Mucosa of descending colon (tissue), 3 donors: ENCODE measurements at regions not wholly inside any gene's neighbourhood (a gene's known extent, or its start where the extent isn't known, plus 50 kb on each side); places are given as distances from the start of the nearest gene placed in this dataset.

ENCODE experiments used
- ATAC-seq: fragments of 200-7000 bp; cut with Tn5 transposase; one replicate; pipeline ENCODE4 v1.9.1; 2020; ENCODE audit warnings: mild to moderate bottlenecking, moderate library complexity
- DNase-seq, 3 donors: peaks; one replicate each; pipeline ENCODE4 v3.0.0-alpha.2; 2020
- H3K36me3 ChIP-seq: fragments of 200-600 bp; one replicate; pipeline ENCODE4 v1.8.0; 2021; ENCODE audit warnings: low read depth, mild to moderate bottlenecking
- H3K4me1 ChIP-seq: fragments of 200-600 bp; one replicate; pipeline ENCODE4 v1.8.0; 2021; ENCODE audit warnings: low read depth, mild to moderate bottlenecking
- H3K4me3 ChIP-seq: fragments of 200-600 bp; one replicate; pipeline ENCODE4 v1.8.0; 2021; ENCODE audit warnings: mild to moderate bottlenecking
- H3K9me3 ChIP-seq: fragments of 200-600 bp; one replicate; pipeline ENCODE4 v1.8.0; 2021; ENCODE audit warnings: mild to moderate bottlenecking
- CTCF ChIP-seq: fragments of 200-600 bp; IDR thresholded peaks from one replicate; pipeline ENCODE4 v1.8.0; 2022; ENCODE audit warnings: antibody characterized with exemption, mild to moderate bottlenecking
- intact Hi-C, 2 donors: fragments of 100-400 bp; cut with DNase I in 1 of 2; cut with micrococcal nuclease in 1 of 2; formaldehyde crosslinking; loops; one replicate each; pipeline versions ENCODE4 v1.11.0 to v1.11.1; 2022; cut with DNase I, micrococcal nuclease
- donor health status: DM: no; HTN: no; CAD: no; lungs with moderate emphysema.
- donor health status: DM: no; HTN: no; CAD: no.
- donor health status: DM: no; HTN: yes; CAD: no.

DNA sequence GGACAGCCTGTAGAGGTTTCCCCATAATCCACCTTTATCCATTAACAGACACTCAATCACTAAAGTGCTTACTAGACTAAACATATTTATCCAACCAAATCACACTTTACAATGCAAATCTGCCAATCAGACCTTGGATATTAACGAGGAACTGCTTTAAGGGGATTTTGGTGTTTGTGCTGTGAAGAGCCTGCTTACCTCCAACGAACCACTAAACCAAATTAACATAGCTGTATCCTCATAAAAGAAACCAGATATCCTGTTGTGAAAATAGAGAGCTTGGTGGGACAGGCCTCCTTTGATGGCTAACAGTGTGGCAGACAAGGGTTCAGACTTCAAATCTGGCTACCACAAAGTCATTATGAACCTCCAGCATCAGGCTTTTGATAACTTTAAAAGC lies 252.6 kb upstream of the HAND2 start:
- no peaks in the 10 kb centered on the region for H3K9me3 ChIP-seq
- H3K4me3 ChIP-seq = no peak overlapping the region
- intact Hi-C loops = no loop called here
- no peaks in the 10 kb centered on the region for H3K36me3 ChIP-seq
- DNase-seq = no peak
- TF ChIP-seq CTCF = no peak
- no peak for ATAC-seq
- H3K4me1 ChIP-seq = no peaks in the 10 kb centered on the region

- ATAC-seq (no peak), DNase-seq (no peak)
- no peak overlapping the region for H3K4me3 ChIP-seq
- H3K9me3 ChIP-seq = no peaks in the 10 kb centered on the region
- TF ChIP-seq CTCF = no peak
- intact Hi-C loops = no loop called here
- H3K36me3 ChIP-seq = no peaks in the 10 kb centered on the region
- H3K4me1 ChIP-seq = no peaks in the 10 kb centered on the region
These were observed 247.9 kb upstream of the HAND2 start for GRCh38 chr4:173777921-173778320.

DNA sequence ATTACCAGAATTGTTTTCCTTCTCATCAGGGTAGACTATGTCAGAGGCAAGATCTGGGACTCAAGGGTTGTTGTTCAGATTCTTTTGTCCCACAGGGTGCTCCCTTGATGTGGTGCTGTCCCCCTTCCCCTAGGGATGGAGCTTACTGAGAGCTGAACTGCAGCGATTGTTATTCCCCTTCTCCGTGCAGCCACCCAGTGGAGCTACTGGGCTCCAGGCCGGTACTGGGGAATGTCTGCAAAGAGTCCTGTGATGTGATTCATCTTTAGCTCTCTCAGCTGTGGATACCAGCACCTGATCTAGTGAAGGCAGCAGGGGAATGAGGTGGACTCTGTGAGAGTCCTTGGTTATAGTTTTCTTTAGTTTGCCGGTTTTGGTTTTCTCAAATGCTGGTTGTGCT lies 247.4 kb upstream of the HAND2 start:
- Histone ChIP-seq H3K4me1 (no peaks in the 10 kb centered on the region), H3K4me3 (no peak overlapping the region), H3K9me3 (no peaks in the 10 kb centered on the region), H3K36me3 (no peaks in the 10 kb centered on the region)
- intact Hi-C loops = no loop called here
- no peak for TF ChIP-seq CTCF
- ATAC-seq (no peak), DNase-seq (no peak)

GRCh38 chr4:173769568-173769967 lies 239.5 kb upstream of the HAND2 start:
- H3K4me1 ChIP-seq = no peaks in the 10 kb centered on the region
- TF ChIP-seq CTCF = no peak
- H3K36me3 ChIP-seq = no peaks in the 10 kb centered on the region
- no peak overlapping the region for H3K4me3 ChIP-seq
- intact Hi-C loops = no loop called here
- no peaks in the 10 kb centered on the region for H3K9me3 ChIP-seq
- no peak for ATAC-seq
- DNase-seq = no peak

DNA sequence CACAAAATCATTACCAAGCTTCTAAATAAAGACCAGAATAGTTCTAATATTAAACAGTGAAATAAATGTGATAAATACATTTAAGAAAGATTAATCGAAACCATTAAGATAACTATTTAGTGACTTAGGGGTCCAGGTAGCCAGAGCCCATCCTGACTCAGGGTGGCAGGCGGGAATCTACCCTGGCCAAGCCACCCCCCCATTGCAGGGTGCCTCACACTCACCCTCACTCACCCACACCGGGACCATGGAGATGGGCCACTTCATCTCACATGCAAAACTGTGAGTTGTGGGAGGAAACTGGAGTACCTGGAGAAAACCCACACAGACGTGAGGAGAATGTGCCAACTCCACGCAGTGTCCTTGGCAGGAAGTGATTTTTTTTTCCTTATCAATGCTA lies 237.6 kb upstream of the HAND2 start:
- intact Hi-C loops = no loop called here
- DNase-seq = peak in 1 of 3 donors; percentile 12
- Histone ChIP-seq H3K36me3 (no peaks in the 10 kb centered on the region), H3K9me3 (no peaks in the 10 kb centered on the region), H3K4me3 (no peak overlapping the region), H3K4me1 (no peaks in the 10 kb centered on the region)
- no peak for TF ChIP-seq CTCF
- no peak for ATAC-seq

DNA sequence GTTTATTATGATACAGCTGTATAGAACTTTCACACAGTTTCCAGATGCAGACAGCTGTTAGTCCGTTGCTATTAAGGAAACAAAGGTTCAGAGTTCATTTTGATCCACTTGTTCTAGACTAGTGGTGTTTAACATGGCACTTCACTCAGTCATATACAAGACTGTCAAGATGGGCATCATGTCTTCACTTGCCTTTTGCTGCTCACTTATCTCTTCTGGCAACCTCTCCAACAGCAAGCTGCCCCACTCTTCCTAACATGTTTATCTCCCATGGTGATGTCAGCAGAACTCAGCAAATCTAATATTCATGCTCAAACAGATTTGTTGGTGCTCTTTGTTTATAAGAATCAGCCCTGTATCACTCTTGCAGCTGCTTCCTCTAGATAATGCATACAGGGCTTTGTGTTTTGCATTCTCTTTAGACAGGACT lies 236.2 kb upstream of the HAND2 start:
- H3K9me3 ChIP-seq = no peaks in the 10 kb centered on the region
- ATAC-seq = no peak
- intact Hi-C loops = no loop called here
- no peaks in the 10 kb centered on the region for H3K36me3 ChIP-seq
- H3K4me3 ChIP-seq = no peak overlapping the region
- TF ChIP-seq CTCF = no peak
- H3K4me1 ChIP-seq = no peaks in the 10 kb centered on the region
- DNase-seq = no peak
